Activated T-helper 1 cell treated with anti-CD3 and anti-CD28 coated beads, Interleukin-2, amount 50 U/mL, for 16 hours (primary cell): ENCODE measurements at regions not wholly inside any gene's neighbourhood (a gene's known extent, or its start where the extent isn't known, plus 50 kb on each side); places are given as distances from the start of the nearest gene placed in this dataset.

ENCODE experiments used
- DNase-seq, 2 donors: peaks; one replicate each; pipeline ENCODE4 v3.0.0-alpha.2; 2020; ENCODE audit warnings: low read depth in 1 of 2, low spot score in 1 of 2

GRCh38 chr4:13250263-13250662 lies 233.9 kb downstream of the RAB28 start:
- no peak for DNase-seq

GRCh38 chr4:13248621-13249298 lies 235.4 kb downstream of the RAB28 start:
- no peak for DNase-seq

- DNase-seq, result no peak
Measured at GRCh38 chr4:13246107-13246506, 238.0 kb downstream of the RAB28 start.

- no peak for DNase-seq
Measured at GRCh38 chr4:13244444-13244843, 239.7 kb downstream of the RAB28 start.

- no peak for DNase-seq
Measured at GRCh38 chr4:13243152-13243551, 241.0 kb downstream of the RAB28 start.

- DNase-seq, result no peak
Measured at GRCh38 chr4:13240066-13240465, 244.1 kb downstream of the RAB28 start.

GRCh38 chr4:13238936-13239335 lies 245.2 kb downstream of the RAB28 start:
- no peak for DNase-seq

GRCh38 chr4:13236485-13236884 lies 247.7 kb downstream of the RAB28 start:
- no peak for DNase-seq

- no peak for DNase-seq
Measured at GRCh38 chr4:13233755-13234154, 250.4 kb downstream of the RAB28 start.

GRCh38 chr4:13219971-13220370 lies 264.2 kb downstream of the RAB28 start:
- no peak for DNase-seq

GRCh38 chr4:13218326-13218958 lies 265.7 kb downstream of the RAB28 start:
- DNase-seq, result no peak

GRCh38 chr4:13215560-13215959 lies 268.6 kb downstream of the RAB28 start:
- DNase-seq, result no peak

GRCh38 chr4:13212936-13213335 lies 271.2 kb downstream of the RAB28 start:
- no peak for DNase-seq

GRCh38 chr4:13209600-13209999 lies 274.5 kb downstream of the RAB28 start:
- no peak for DNase-seq

GRCh38 chr4:13208558-13209193 lies 275.5 kb downstream of the RAB28 start:
- no peak for DNase-seq

GRCh38 chr4:13207226-13207625 lies 276.9 kb downstream of the RAB28 start:
- DNase-seq, result no peak

GRCh38 chr4:13203101-13203500 lies 281.0 kb downstream of the RAB28 start:
- no peak for DNase-seq

- no peak for DNase-seq
Measured at GRCh38 chr4:13202701-13203100, 281.4 kb downstream of the RAB28 start.

- no peak for DNase-seq
Measured at GRCh38 chr4:13201241-13201640, 282.9 kb downstream of the RAB28 start.

- no peak for DNase-seq
Measured at GRCh38 chr4:13196721-13197120, 287.4 kb downstream of the RAB28 start.

GRCh38 chr4:13193662-13194061 lies 290.5 kb downstream of the RAB28 start:
- no peak for DNase-seq

GRCh38 chr4:13190093-13190721 lies 293.9 kb downstream of the RAB28 start:
- DNase-seq, result no peak
